ENCODE measurements at regions not wholly inside any gene's neighbourhood (a gene's known extent, or its start where the extent isn't known, plus 50 kb on each side); places are given as distances from the start of the nearest gene placed in this dataset.

DNA sequence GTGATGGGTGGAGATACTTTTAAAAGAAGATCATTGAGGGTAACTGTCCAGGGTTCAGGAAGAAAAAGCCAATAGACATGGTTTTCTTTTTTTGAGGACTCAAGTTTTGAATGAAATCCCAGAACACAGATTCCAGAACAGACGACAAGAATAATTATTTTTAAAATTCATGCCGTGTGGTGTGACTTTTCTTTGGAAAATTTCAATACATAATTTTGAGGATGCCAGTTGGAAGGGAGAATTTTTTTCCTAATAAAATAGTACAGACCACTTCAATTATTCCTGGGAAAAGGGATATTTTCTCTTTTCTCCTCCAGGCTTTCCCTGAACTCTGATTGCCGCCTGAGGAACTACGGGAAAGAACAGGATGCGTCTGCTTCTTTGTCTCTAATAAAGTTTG, 951.4 kb downstream of the KCNMA1 start:
- TF ChIP-seq, protein P1, sequence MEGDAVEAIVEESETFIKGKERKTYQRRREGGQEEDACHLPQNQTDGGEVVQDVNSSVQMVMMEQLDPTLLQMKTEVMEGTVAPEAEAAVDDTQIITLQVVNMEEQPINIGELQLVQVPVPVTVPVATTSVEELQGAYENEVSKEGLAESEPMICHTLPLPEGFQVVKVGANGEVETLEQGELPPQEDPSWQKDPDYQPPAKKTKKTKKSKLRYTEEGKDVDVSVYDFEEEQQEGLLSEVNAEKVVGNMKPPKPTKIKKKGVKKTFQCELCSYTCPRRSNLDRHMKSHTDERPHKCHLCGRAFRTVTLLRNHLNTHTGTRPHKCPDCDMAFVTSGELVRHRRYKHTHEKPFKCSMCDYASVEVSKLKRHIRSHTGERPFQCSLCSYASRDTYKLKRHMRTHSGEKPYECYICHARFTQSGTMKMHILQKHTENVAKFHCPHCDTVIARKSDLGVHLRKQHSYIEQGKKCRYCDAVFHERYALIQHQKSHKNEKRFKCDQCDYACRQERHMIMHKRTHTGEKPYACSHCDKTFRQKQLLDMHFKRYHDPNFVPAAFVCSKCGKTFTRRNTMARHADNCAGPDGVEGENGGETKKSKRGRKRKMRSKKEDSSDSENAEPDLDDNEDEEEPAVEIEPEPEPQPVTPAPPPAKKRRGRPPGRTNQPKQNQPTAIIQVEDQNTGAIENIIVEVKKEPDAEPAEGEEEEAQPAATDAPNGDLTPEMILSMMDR (IDR thresholded peaks at IDR 0.05; ENCODE audit: low read depth, low read length), result no peak
- DNase-seq (ENCODE audit: extremely low read depth, low read depth), result no peak

DNA sequence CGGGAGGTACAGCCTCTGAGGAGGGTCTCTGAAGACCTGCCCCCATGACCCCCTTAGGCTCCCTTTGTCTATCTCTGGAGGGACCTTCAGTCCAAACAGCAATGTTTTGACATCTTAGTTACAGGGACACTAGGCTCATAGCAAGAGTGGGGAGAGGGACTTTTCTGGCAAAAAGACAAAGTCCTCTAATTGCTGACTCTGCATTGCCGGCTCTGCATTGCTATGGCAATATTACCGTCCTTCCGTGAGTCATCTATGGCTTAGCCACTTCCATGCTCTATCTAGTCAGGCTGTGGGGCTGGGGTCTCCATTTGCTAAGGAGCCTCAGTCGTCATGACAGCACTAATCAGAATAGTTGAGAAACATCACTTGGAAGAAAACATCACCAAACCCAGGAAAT, 952.6 kb downstream of the KCNMA1 start:
- TF ChIP-seq, protein P1 (IDR thresholded peaks at IDR 0.05; ENCODE audit: low read depth, low read length), result no peak
- no peak for DNase-seq (ENCODE audit: extremely low read depth, low read depth)

DNA sequence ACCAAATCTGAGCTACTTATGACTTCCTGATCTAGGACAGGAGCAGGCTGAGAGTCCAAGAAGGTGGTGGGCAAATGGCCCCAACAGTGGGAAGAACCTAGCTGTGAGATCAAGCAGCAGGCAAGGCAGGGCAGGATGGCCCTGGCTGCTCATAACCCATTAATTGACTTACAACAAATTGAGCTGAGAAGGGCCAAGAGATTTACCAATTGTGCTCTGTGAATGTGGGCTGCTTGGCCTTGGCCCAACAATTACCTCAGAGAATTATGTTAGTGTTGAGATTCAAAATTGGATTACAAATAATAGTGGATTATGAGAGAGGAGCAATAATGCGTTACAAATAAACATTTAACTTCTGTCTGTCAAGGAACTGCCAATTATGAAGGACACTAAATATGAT, 956.5 kb downstream of the KCNMA1 start:
- DNase-seq (ENCODE audit: extremely low read depth, low read depth), result no peak

DNA sequence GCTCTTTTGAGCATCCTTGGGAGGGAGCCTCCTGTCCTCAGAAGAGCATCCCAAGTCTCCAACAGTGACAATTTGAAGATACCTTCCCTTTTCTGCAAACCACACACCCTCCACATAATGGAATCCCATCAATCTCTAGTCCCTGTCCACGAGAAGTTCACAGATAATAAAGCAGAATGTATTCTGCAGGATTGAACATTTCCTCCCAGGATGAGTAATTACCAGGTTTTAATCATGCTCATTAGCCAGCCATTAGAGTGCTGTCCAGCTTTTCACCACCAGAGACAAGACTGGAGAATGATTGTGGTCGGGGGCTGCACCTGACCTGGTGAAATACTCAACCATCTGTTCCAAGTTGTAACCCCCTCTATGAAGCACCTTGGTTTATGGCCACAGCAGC, 958.6 kb downstream of the KCNMA1 start:
- TF ChIP-seq, protein P1 (IDR thresholded peaks at IDR 0.05; ENCODE audit: low read depth, low read length), result no peak
- DNase-seq (ENCODE audit: extremely low read depth, low read depth), result no peak

More for the DNA sequence above, 956.5 kb downstream of the KCNMA1 start:
- TF ChIP-seq, protein P1 (IDR thresholded peaks at IDR 0.05; ENCODE audit: low read depth, low read length), result no peak

DNA sequence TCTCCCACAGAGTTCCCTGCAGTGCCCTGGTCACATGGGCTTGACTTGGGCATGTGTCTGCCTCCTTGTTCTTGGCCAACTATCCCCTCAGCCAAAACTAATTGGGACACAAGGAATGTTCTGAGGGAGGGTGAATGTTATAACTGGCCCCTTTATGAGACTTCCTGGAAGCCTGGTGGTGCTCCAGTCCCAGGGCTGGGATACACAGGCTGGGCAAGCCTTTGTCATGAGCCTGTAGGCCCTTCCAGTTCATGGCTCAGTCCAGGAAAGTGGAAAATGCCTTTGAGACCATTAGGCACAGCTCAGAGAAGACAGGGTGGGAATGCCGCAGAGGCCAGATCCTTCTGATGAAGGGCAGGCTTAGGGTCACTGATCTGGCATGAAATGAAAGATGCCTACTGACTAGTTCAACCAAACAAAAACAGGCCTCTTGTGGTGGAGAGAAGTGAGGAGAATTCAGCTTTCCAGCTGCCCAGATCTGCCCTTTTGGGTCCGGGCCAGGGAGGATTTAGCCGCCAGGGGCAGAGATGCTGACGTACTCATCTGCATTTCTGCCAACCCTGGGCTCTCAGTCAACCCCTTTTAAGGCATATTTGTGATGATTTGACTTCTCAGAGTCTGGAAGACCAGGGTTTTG, 961.5 kb downstream of the KCNMA1 start:
- TF ChIP-seq, protein P1 (IDR thresholded peaks at IDR 0.05; ENCODE audit: low read depth, low read length), result no peak; the same call in none of the 2 replicates
- peak; percentile 60 for DNase-seq (ENCODE audit: extremely low read depth, low read depth)

DNA sequence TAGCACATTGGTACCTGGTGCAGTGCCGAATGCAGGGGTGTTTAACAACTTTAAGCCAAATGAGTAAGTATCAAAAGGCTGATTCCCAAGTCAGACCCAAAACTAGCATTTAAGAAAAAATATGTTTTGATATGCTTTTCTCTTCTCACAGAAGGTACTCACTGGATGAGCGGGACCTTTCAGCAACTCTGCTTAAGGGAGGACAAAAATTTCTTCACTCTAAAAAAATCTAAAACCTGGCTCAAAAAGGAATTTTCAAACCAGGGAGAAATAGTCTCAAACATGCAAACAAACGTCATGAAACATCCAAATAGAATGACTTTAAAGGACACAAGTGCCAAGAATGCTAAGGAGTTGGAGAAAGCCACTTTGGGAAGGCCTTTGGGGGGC, 962.1 kb downstream of the KCNMA1 start:
- DNase-seq (ENCODE audit: extremely low read depth, low read depth), result peak; percentile 0
- TF ChIP-seq, protein P1 (IDR thresholded peaks at IDR 0.05; ENCODE audit: low read depth, low read length), result no peak

DNA sequence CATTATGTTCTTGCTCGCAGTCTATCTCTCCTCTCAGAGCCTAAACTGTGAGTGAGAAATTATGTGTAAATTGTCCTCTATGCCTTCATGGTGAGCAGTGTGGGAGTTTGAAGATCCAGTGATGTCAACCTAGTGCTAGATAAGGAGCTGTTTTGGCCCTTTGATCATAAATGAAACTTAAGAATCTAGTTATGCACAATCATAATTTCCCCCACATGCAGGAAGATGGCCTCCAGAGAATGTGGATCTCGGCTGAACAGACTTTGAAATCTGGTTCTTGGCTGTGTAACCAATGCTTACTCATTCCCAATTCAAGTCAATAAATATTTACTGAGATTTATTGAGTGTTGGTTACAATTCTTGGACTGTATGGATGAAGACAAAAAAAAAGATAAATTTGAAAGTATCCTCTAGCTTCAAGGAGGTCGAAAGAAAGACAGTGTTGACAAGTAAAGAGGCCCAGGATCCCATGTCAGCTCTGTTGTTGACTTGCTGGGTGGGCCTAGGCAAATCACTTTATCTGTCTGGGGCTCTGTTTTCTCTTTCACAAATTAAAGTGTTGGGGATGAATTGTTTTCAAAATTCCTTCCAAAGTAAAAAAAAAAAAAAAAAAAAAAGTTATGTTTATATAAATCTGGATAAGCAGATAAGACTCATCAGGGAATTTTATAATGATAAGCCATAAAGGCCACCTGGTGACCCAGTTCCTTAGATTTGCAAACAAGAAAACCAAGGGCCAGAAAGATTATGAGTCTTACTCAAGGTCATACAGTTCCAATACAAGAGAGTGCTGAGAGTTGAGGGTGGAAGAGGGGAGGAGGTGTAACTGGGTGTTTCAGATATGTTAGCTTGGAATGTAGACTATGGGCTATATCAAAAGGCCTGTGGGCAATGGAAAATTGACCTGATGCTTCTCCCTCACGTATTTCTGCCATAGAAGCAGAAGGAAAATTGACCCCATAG, 969.9 kb downstream of the KCNMA1 start:
- no peak for DNase-seq (ENCODE audit: extremely low read depth, low read depth)
- TF ChIP-seq, protein P1 (IDR thresholded peaks at IDR 0.05; ENCODE audit: low read depth, low read length), result no peak

Data from AG09319 (cell line).